ENCODE measurements at regions not wholly inside any gene's neighbourhood (a gene's known extent, or its start where the extent isn't known, plus 50 kb on each side); places are given as distances from the start of the nearest gene placed in this dataset.

DNA sequence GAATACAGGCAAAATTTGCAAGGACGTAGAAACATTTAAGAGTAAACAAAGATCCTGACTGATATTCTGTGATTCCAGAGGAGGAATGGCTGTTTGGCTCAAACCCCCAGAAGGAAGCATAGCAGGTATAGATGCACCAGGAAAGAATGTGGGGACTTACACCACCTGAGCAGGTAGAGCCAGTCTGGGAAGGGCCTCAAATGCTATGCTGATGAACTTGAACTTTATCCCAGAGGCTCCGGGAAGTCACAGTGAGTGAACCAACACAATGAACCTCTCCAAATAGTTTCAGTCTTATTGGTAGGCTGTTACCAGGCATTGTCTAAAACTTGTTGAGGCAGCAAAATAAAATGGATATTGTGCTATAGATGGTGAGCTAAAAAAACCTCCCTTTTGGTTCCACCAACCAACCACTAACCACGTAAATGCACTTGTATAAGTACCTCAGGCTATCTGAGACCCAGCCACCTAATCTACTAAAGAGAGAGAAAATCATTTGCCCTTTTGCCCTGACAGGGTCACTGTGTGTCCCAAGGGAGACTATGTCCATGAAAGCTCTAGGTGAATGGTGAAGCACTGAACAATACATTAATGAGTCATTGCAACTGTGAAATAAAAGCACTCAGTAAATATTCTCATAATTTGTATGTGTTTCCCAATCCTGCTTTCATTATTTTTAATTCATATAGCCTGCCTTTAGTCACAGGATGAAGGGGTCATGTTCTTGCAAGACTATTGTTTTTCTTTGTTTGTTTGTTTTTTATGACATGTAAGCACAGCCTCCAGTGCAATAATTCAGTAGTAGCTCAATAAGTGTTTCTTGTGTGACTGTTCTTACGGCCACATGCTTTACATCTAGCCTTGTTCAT lies 911.6 kb downstream of the EPHA4 start:
- DNase-seq (ENCODE audit: low read depth), result no peak
- H3K4me3 ChIP-seq (ENCODE audit: low read length), result no peak overlapping the region
- TF ChIP-seq, protein P1, sequence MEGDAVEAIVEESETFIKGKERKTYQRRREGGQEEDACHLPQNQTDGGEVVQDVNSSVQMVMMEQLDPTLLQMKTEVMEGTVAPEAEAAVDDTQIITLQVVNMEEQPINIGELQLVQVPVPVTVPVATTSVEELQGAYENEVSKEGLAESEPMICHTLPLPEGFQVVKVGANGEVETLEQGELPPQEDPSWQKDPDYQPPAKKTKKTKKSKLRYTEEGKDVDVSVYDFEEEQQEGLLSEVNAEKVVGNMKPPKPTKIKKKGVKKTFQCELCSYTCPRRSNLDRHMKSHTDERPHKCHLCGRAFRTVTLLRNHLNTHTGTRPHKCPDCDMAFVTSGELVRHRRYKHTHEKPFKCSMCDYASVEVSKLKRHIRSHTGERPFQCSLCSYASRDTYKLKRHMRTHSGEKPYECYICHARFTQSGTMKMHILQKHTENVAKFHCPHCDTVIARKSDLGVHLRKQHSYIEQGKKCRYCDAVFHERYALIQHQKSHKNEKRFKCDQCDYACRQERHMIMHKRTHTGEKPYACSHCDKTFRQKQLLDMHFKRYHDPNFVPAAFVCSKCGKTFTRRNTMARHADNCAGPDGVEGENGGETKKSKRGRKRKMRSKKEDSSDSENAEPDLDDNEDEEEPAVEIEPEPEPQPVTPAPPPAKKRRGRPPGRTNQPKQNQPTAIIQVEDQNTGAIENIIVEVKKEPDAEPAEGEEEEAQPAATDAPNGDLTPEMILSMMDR (conservative IDR thresholded peaks at IDR 0.05; ENCODE audit: low read depth, low read length), result no peak

DNA sequence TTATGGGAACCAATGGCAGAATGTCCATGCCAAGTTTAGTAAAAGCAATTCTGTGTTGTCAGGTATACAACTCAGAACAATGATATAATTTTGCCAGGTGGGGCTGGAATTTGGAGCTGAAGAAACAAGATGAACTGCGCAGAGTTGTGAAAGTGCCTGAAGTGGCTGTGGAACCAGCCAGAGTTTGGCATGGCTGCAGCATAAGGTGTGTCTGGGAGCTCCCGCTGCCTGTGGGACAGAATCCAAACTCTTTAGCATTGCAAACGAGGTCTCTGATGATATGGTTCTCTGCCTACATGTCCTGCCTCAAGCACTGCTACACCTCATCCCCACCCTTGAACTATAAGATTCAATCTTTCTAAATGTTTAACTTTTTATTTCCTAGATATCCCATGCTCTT lies 909.7 kb downstream of the EPHA4 start:
- DNase-seq (ENCODE audit: low read depth), result no peak
- TF ChIP-seq, protein P1 (conservative IDR thresholded peaks at IDR 0.05; ENCODE audit: low read depth, low read length), result no peak
- H3K4me3 ChIP-seq (ENCODE audit: low read length), result no peak overlapping the region

DNA sequence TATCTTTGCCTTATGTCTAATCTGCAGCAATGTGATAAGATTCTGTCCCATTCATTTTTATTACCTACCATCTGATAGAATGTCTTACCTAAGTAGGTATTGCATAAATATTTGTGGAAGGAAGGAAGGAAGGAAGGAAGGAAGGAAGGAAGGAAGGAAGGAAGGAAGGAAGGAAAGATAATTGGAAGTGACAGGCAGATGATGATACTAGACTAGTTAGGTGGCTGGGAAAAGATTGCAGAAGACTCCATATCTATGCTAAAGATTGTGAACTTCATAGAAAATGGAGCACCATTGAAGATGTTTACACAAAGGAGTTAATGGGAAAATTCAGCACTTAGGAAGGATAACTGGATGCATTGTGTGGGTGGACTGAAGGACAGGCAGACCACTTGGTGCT lies 909.0 kb downstream of the EPHA4 start:
- TF ChIP-seq, protein P1 (conservative IDR thresholded peaks at IDR 0.05; ENCODE audit: low read depth, low read length), result no peak
- no peak overlapping the region for H3K4me3 ChIP-seq (ENCODE audit: low read length)
- DNase-seq (ENCODE audit: low read depth), result no peak

DNA sequence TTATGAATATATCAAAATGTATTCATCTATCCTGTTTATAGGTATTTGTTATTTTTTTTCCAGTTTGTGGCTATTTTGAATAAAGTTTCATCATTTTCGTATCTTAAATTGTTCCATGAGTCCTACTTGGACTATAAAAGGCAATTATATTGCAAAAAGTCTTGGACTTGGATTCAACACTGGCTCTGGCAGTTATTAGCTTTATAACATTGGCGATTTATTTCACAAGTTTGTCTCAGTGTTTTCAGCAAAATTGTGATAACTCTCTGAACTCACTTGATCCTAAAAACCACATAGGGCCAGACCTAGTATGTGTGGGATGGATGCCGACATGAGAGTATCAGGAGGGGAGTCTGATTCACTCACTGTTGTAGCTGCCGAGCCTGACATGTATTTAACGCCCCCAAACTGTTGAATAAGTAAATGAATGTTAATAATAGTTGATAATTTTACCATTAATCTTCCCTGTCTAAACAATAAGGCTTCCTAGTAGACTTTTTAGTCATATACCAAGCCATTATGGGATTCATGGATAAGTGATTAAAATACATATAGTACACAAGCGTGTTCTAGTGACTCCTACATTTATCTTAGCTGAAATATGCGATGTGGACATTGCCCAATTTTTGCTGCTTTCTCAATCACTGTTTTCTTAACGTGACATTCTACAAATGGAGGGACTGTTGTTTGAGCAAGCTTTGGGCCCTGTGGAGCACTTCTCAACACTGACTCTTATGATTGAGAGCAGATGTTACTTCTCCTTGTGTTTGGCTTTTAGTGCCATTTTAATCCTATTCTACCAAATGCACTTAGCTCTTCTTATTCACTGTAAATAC lies 907.6 kb downstream of the EPHA4 start:
- TF ChIP-seq, protein P1 (conservative IDR thresholded peaks at IDR 0.05; ENCODE audit: low read depth, low read length), result no peak

DNA sequence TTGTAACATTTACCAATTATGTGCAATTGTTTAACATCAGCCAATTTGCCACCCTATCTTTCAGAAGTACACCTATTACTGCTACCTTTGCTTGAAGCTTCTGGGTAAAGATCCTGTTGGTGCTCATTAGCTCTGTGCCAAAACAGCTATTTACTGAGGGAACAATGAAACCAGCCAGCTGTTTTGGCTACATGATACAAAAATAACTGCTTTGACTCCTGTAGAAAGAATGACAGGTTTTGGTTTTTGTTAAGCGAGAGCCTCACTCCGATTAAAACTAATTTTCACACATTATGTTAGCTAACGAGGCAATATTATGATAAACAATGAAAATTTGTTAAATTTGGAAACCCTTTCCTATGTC lies 907.0 kb downstream of the EPHA4 start:
- TF ChIP-seq, protein P1 (conservative IDR thresholded peaks at IDR 0.05; ENCODE audit: low read depth, low read length), result no peak
- no peak overlapping the region for H3K4me3 ChIP-seq (ENCODE audit: low read length)

More for the DNA sequence above, 907.6 kb downstream of the EPHA4 start:
- H3K4me3 ChIP-seq (ENCODE audit: low read length), result no peak overlapping the region
- no peak for DNase-seq (ENCODE audit: low read depth)

DNA sequence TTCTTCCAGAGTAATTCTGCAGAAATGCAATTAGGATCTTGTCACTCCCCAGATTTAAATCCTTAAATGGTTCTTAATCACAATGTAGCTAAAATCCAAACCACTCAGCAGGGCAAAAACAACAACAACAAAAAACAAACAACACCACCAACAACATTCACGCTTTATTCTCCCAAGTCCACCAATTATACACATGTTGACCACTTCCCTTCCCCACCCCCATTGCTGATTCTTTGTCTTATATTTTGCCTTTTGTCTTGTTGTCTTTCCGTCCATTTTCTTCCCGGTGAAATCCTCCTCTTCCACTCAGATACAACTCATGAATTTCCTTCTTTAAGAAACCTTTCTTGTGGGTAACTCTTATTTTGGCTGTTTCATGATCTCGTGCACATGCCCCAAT lies 902.8 kb downstream of the EPHA4 start:
- no peak overlapping the region for H3K4me3 ChIP-seq (ENCODE audit: low read length)
- TF ChIP-seq, protein P1 (conservative IDR thresholded peaks at IDR 0.05; ENCODE audit: low read depth, low read length), result no peak
- no peak for DNase-seq (ENCODE audit: low read depth)

More for the DNA sequence above, 907.0 kb downstream of the EPHA4 start:
- DNase-seq (ENCODE audit: low read depth), result no peak
